NCI-H2227 treated with DMSO at 0.1 percent for 48 hours (cell line): ENCODE measurements at regions not wholly inside any gene's neighbourhood (a gene's known extent, or its start where the extent isn't known, plus 50 kb on each side); places are given as distances from the start of the nearest gene placed in this dataset.
A peak's percentile ranks its signal among the peaks of the same experiment; 100 is the strongest.
"Not testable (repeated sequence)": the region's sequence is repeated elsewhere in the genome, so short reads cannot be mapped to it uniquely, and the experiment has no call there.

ENCODE experiments used
- DNase-seq: peaks from one replicate; lab custom pipeline; 2025; lab: John Stamatoyannopoulos, UW

- DNase-seq = no peak
Measured at GRCh38 chr13:50453188-50453587, 390.3 kb downstream of the DLEU7 start.

GRCh38 chr13:50456111-50456510, 387.4 kb downstream of the DLEU7 start:
- no peak for DNase-seq

- no peak for DNase-seq
Measured at GRCh38 chr13:50457415-50458393, 385.8 kb downstream of the DLEU7 start.

GRCh38 chr13:50459046-50459445, 384.4 kb downstream of the DLEU7 start:
- no peak for DNase-seq

GRCh38 chr13:50459658-50460057, 383.8 kb downstream of the DLEU7 start:
- no peak for DNase-seq

- no peak for DNase-seq
Measured at GRCh38 chr13:50460358-50460757, 383.1 kb downstream of the DLEU7 start.

GRCh38 chr13:50461189-50461588, 382.3 kb downstream of the DLEU7 start:
- DNase-seq = no peak

GRCh38 chr13:50463719-50464118, 379.8 kb downstream of the DLEU7 start:
- no peak for DNase-seq

GRCh38 chr13:50464349-50465251, 378.9 kb downstream of the DLEU7 start:
- DNase-seq = no peak

GRCh38 chr13:50466456-50466855, 377.0 kb downstream of the DLEU7 start:
- no peak for DNase-seq

- no peak for DNase-seq
Measured at GRCh38 chr13:50467156-50468110, 376.1 kb downstream of the DLEU7 start.

GRCh38 chr13:50468849-50469669, 374.4 kb downstream of the DLEU7 start:
- DNase-seq = no peak

- not testable (repeated sequence) for DNase-seq
Measured at GRCh38 chr13:50473050-50473449, 370.4 kb downstream of the DLEU7 start.

- DNase-seq = no peak
Measured at GRCh38 chr13:50474088-50474662, 369.3 kb downstream of the DLEU7 start.

- DNase-seq = peak; percentile 4
Measured at GRCh38 chr13:50476577-50477285, 366.8 kb downstream of the DLEU7 start.

GRCh38 chr13:50481936-50482335, 361.6 kb downstream of the DLEU7 start:
- no peak for DNase-seq

- DNase-seq = no peak
Measured at GRCh38 chr13:50483416-50483815, 360.1 kb downstream of the DLEU7 start.

GRCh38 chr13:50484472-50485113, 358.9 kb downstream of the DLEU7 start:
- DNase-seq = peak; percentile 34
